ENCODE measurements at regions not wholly inside any gene's neighbourhood (a gene's known extent, or its start where the extent isn't known, plus 50 kb on each side); places are given as distances from the start of the nearest gene placed in this dataset.

DNA sequence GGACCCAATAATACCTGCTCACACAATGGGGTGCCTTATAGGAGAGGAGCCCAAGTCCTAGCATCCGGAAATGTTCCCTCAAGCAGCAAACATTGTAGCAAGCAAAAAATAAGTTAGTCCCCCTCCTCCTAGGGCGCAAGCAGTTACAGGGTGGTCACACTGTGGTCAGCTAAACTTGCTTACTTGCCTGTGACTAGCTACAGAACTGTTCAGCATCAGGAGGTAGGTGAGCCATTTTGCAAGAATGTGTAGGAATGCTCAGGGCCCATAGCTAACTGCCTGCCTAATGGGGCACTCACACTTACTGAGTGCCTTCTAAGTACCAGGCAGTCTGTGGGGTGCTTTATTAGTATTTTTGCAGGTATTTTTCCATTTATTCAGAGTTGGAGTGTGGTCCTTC, 154.6 kb upstream of the GRIN2B start:
- TF ChIP-seq, protein P1, sequence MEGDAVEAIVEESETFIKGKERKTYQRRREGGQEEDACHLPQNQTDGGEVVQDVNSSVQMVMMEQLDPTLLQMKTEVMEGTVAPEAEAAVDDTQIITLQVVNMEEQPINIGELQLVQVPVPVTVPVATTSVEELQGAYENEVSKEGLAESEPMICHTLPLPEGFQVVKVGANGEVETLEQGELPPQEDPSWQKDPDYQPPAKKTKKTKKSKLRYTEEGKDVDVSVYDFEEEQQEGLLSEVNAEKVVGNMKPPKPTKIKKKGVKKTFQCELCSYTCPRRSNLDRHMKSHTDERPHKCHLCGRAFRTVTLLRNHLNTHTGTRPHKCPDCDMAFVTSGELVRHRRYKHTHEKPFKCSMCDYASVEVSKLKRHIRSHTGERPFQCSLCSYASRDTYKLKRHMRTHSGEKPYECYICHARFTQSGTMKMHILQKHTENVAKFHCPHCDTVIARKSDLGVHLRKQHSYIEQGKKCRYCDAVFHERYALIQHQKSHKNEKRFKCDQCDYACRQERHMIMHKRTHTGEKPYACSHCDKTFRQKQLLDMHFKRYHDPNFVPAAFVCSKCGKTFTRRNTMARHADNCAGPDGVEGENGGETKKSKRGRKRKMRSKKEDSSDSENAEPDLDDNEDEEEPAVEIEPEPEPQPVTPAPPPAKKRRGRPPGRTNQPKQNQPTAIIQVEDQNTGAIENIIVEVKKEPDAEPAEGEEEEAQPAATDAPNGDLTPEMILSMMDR (IDR thresholded peaks at IDR 0.05) = no peak
- no peak for TF ChIP-seq POLR2A (IDR thresholded peaks at IDR 0.05)

All from heart left ventricle (tissue), 13 donors.